ENCODE measurements at regions not wholly inside any gene's neighbourhood (a gene's known extent, or its start where the extent isn't known, plus 50 kb on each side); places are given as distances from the start of the nearest gene placed in this dataset.

GRCh38 chr3:43926055-43926454 is 235.3 kb downstream of the ABHD5 start:
- no peak overlapping the region for H3K9ac ChIP-seq (ENCODE audit: extremely low read depth, low read length, poor library complexity, severe bottlenecking)
- DNase-seq = peak; percentile 70
- Mint-ChIP-seq H3K36me3 (ENCODE audit: low read depth) (no peaks in the 10 kb centered on the region), H3K27me3 (ENCODE audit: insufficient read depth) (peaks cover 13% of the 10 kb centered on the region), H3K27ac (no peak overlapping the region), H3K4me3 (no peak overlapping the region), H3K4me1 (peaks cover 9% of the 10 kb centered on the region), H3K9me3 (no peaks in the 10 kb centered on the region)
- no peak overlapping the region for H3K27ac ChIP-seq (ENCODE audit: low read depth, low read length)
- H3K4me1 ChIP-seq (ENCODE audit: control insufficient read depth, insufficient read depth, low read length) = no peaks in the 10 kb centered on the region
- peak; percentile 53 for TF ChIP-seq CTCF (conservative IDR thresholded peaks at IDR 0.05)
- H3K36me3 ChIP-seq (ENCODE audit: control insufficient read depth, insufficient read depth, low read length) = no peaks in the 10 kb centered on the region
- no peak overlapping the region for H3K4me3 ChIP-seq (ENCODE audit: low read length)
- H3K9me3 ChIP-seq (ENCODE audit: control insufficient read depth, low read length) = no peaks in the 10 kb centered on the region
- no peaks in the 10 kb centered on the region for H3K27me3 ChIP-seq (ENCODE audit: control insufficient read depth, insufficient read depth, low read length, poor library complexity, severe bottlenecking)
- WGBS, 2 experiments (ENCODE audit: insufficient coverage in 1 of 2, insufficient read length in 1 of 2) = 70 to 72% methylated on average over 2 to 5 of the region's 5 CpGs

GRCh38 chr3:43932921-43933320 is 242.2 kb downstream of the ABHD5 start:
- no peak for TF ChIP-seq CTCF (conservative IDR thresholded peaks at IDR 0.05)
- no peaks in the 10 kb centered on the region for H3K27me3 ChIP-seq (ENCODE audit: control insufficient read depth, insufficient read depth, low read length, poor library complexity, severe bottlenecking)
- Mint-ChIP-seq H3K4me3 (no peak overlapping the region), H3K36me3 (ENCODE audit: low read depth) (no peaks in the 10 kb centered on the region), H3K27ac (no peak overlapping the region), H3K9me3 (peaks cover 4% of the 10 kb centered on the region), H3K4me1 (no peaks in the 10 kb centered on the region), H3K27me3 (ENCODE audit: insufficient read depth) (peaks cover 16% of the 10 kb centered on the region)
- H3K27ac ChIP-seq (ENCODE audit: low read depth, low read length) = no peak overlapping the region
- H3K36me3 ChIP-seq (ENCODE audit: control insufficient read depth, insufficient read depth, low read length) = no peaks in the 10 kb centered on the region
- WGBS, 2 experiments (ENCODE audit: insufficient coverage in 1 of 2, insufficient read length in 1 of 2) = 57 to 74% methylated on average over 3 of the region's 3 CpGs
- DNase-seq = no peak
- no peaks in the 10 kb centered on the region for H3K4me1 ChIP-seq (ENCODE audit: control insufficient read depth, insufficient read depth, low read length)
- no peak overlapping the region for H3K4me3 ChIP-seq (ENCODE audit: low read length)
- no peak overlapping the region for H3K9ac ChIP-seq (ENCODE audit: extremely low read depth, low read length, poor library complexity, severe bottlenecking)
- H3K9me3 ChIP-seq (ENCODE audit: control insufficient read depth, low read length) = no peaks in the 10 kb centered on the region

- Histone ChIP-seq H3K36me3 (ENCODE audit: control insufficient read depth, insufficient read depth, low read length) (no peaks in the 10 kb centered on the region), H3K9ac (ENCODE audit: extremely low read depth, low read length, poor library complexity, severe bottlenecking) (no peak overlapping the region), H3K4me1 (ENCODE audit: control insufficient read depth, insufficient read depth, low read length) (no peaks in the 10 kb centered on the region), H3K27me3 (ENCODE audit: control insufficient read depth, insufficient read depth, low read length, poor library complexity, severe bottlenecking) (no peaks in the 10 kb centered on the region), H3K9me3 (ENCODE audit: control insufficient read depth, low read length) (no peaks in the 10 kb centered on the region), H3K27ac (ENCODE audit: low read depth, low read length) (no peak overlapping the region), H3K4me3 (ENCODE audit: low read length) (no peak overlapping the region)
- 83 to 100% methylated on average over 1 to 5 of the region's 5 CpGs for WGBS, 2 experiments (ENCODE audit: insufficient coverage in 1 of 2, insufficient read length in 1 of 2)
- peaks cover 5% of the 10 kb centered on the region for H3K9me3 Mint-ChIP-seq
- DNase-seq = no peak
- no peaks in the 10 kb centered on the region for H3K36me3 Mint-ChIP-seq (ENCODE audit: low read depth)
- no peak for TF ChIP-seq CTCF (conservative IDR thresholded peaks at IDR 0.05)
- H3K4me3 Mint-ChIP-seq = no peak overlapping the region
- H3K4me1 Mint-ChIP-seq = no peaks in the 10 kb centered on the region
- no peak overlapping the region for H3K27ac Mint-ChIP-seq
- peaks cover 8% of the 10 kb centered on the region for H3K27me3 Mint-ChIP-seq (ENCODE audit: insufficient read depth)
Measured at GRCh38 chr3:43948013-43948412, 257.3 kb downstream of the ABHD5 start.
